Keratinocyte (primary cell): ENCODE measurements at regions not wholly inside any gene's neighbourhood (a gene's known extent, or its start where the extent isn't known, plus 50 kb on each side); places are given as distances from the start of the nearest gene placed in this dataset.

Experiments
- DNase-seq: peaks from one replicate; pipeline ENCODE4 v3.0.0-alpha.2; 2011; ENCODE audit warnings: low read depth, missing footprints, low spot score
- FAIRE-seq: peaks from 2 replicates; lab custom pipeline; 2011; peaks lifted over from hg19 to GRCh38; lab: Jason Lieb, UNC
- H2AFZ ChIP-seq: 2 replicates; pipeline ENCODE4 v1.6.0; 2012; ENCODE audit warnings: low read length, control low read depth, inconsistent platforms; ENCODE audit not compliant: control insufficient read depth
- H3K27ac ChIP-seq: 2 replicates; pipeline ENCODE4 v1.5.1; 2011; ENCODE audit warnings: low read length; ENCODE audit not compliant: control insufficient read depth, insufficient read depth
- H3K27me3 ChIP-seq: 3 replicates; pipeline ENCODE4 v1.6.0; 2011; ENCODE audit warnings: low read length; ENCODE audit not compliant: control insufficient read depth, insufficient read depth; ENCODE audit errors: extremely low read depth
- H3K36me3 ChIP-seq, 2 experiments: 2 replicates in 1 of 2; 3 replicates in 1 of 2; pipeline ENCODE4 v1.5.1; 2011; ENCODE audit warnings: low read length in 2 of 2, mild to moderate bottlenecking in 1 of 2; ENCODE audit not compliant: control insufficient read depth in 2 of 2, insufficient read depth in 2 of 2; ENCODE audit errors: extremely low read depth in 1 of 2
- H3K4me1 ChIP-seq: 3 replicates; pipeline ENCODE4 v1.5.1; 2011; ENCODE audit warnings: low read length; ENCODE audit not compliant: control insufficient read depth, insufficient read depth; ENCODE audit errors: extremely low read depth
- H3K4me2 ChIP-seq: 3 replicates; pipeline ENCODE4 v1.6.0; 2011; ENCODE audit warnings: low read depth, low read length; ENCODE audit not compliant: control insufficient read depth, insufficient read depth; ENCODE audit errors: extremely low read depth
- H3K4me3 ChIP-seq, 3 experiments: fragments of 200-600 bp in 1 of 3; sonication (generic) in 1 of 3; 2 replicates in 2 of 3; 3 replicates in 1 of 3; pipeline ENCODE4 v1.5.1; 2011 to 2016; ENCODE audit warnings: low read length in 3 of 3, mild to moderate bottlenecking in 3 of 3, control low read depth in 2 of 3, inconsistent platforms in 1 of 3, low read depth in 1 of 3, mixed read lengths in 1 of 3, mixed run types in 1 of 3, moderate library complexity in 1 of 3; ENCODE audit not compliant: control insufficient read depth in 2 of 3, insufficient read depth in 2 of 3; ENCODE audit errors: extremely low read depth in 1 of 3
- H3K79me2 ChIP-seq: 2 replicates; pipeline ENCODE4 v1.6.0; 2012; ENCODE audit warnings: low read length; ENCODE audit not compliant: control insufficient read depth, insufficient read depth
- H3K9ac ChIP-seq: 3 replicates; pipeline ENCODE4 v1.6.0; 2011; ENCODE audit warnings: low read length; ENCODE audit not compliant: control insufficient read depth, insufficient read depth; ENCODE audit errors: extremely low read depth
- H3K9me1 ChIP-seq: 3 replicates; pipeline ENCODE4 v1.6.0; 2011; ENCODE audit warnings: low read length; ENCODE audit not compliant: control insufficient read depth, insufficient read depth; ENCODE audit errors: extremely low read depth
- H3K9me3 ChIP-seq: 2 replicates; pipeline ENCODE4 v1.5.1; 2012; ENCODE audit warnings: low read depth, low read length; ENCODE audit not compliant: control insufficient read depth
- H4K20me1 ChIP-seq: 3 replicates; pipeline ENCODE4 v1.6.0; 2011; ENCODE audit warnings: low read length; ENCODE audit not compliant: control insufficient read depth, insufficient read depth; ENCODE audit errors: extremely low read depth
- EZH2 ChIP-seq: IDR thresholded peaks from one replicate; pipeline ENCODE4 v1.6.1; 2012; ENCODE audit warnings: inconsistent platforms, mild to moderate bottlenecking, low read length, moderate library complexity
- dilution Hi-C: fragments of 300-500 bp; cut with MboI; formaldehyde crosslinking; loops from one replicate; pipeline ENCODE4 v1.7.0; 2020; ENCODE audit warnings: low sequenced_read_pairs; ENCODE audit not compliant: extremely low pct_ligation_motif_present
- TF ChIP-seq, protein P1 (sequence below), 3 experiments: IDR thresholded peaks in 1 of 3; conservative IDR thresholded peaks in 1 of 3; optimal IDR thresholded peaks in 1 of 3; 2 replicates in 2 of 3; 3 replicates in 1 of 3; pipeline versions ENCODE3 to v1.5.1; 2011; ENCODE audit warnings: low read length in 3 of 3, mild to moderate bottlenecking in 3 of 3, moderate library complexity in 2 of 3, control low read depth in 1 of 3, inconsistent platforms in 1 of 3; ENCODE audit not compliant: insufficient read depth in 2 of 3; ENCODE audit errors: extremely low read depth in 1 of 3

DNA sequence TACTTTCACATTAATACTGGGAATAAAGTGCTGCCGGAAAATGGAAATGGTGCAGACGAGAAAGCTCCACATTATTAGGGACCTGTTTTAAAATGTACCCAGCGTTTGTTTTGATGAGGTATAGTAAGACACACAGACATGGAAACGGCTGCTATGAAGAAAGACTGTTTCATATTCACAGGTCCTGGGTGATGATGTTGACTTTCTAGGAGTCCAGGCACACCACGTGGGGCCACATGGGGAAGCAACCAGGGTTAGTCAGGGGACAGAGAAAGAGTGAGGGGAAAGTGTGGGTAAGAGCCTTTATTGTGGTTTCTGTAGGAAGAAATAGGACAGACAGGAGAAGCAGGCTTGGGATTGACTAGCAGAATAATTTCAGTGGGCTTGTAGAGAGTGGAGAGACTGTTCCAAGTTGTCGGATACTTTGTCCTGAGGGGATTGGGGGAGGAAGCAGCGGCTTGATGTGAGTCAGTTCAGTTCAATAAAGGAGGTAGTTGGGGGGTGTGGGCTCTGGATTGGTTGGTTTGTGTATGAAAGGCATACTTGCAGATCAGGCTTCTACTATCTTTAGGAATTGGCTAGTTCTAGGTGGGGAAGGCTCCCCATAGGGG, 112.0 kb upstream of the MCHR2 start:
- TF ChIP-seq, protein P1, sequence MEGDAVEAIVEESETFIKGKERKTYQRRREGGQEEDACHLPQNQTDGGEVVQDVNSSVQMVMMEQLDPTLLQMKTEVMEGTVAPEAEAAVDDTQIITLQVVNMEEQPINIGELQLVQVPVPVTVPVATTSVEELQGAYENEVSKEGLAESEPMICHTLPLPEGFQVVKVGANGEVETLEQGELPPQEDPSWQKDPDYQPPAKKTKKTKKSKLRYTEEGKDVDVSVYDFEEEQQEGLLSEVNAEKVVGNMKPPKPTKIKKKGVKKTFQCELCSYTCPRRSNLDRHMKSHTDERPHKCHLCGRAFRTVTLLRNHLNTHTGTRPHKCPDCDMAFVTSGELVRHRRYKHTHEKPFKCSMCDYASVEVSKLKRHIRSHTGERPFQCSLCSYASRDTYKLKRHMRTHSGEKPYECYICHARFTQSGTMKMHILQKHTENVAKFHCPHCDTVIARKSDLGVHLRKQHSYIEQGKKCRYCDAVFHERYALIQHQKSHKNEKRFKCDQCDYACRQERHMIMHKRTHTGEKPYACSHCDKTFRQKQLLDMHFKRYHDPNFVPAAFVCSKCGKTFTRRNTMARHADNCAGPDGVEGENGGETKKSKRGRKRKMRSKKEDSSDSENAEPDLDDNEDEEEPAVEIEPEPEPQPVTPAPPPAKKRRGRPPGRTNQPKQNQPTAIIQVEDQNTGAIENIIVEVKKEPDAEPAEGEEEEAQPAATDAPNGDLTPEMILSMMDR (optimal IDR thresholded peaks at IDR 0.05 in 1 of 3, IDR thresholded peaks at IDR 0.05 in 1 of 3, conservative IDR thresholded peaks at IDR 0.05 in 1 of 3; ENCODE audit: extremely low read depth in 1 of 3, insufficient read depth in 2 of 3, low read length in 3 of 3), result no peak
- TF ChIP-seq EZH2, result no peak
- no peaks in the 10 kb centered on the region for H3K4me1 ChIP-seq
- dilution Hi-C loops, result loop anchor here (25.0 kb wide), 1 partner anchor 356 kb away; the partner anchor contains the start of gene SIM1
- H3K27me3 ChIP-seq, result peaks cover 14% of the 10 kb centered on the region
- no peak overlapping the region for H3K27ac ChIP-seq
- no peak overlapping the region for H3K4me3 ChIP-seq
- no peak overlapping the region for H3K9ac ChIP-seq
- no peak overlapping the region for H2AFZ ChIP-seq
- no peak overlapping the region for H3K4me2 ChIP-seq
- FAIRE-seq, result no peak
- no peaks in the 10 kb centered on the region for H3K9me1 ChIP-seq
- H4K20me1 ChIP-seq, result no peaks in the 10 kb centered on the region
- H3K9me3 ChIP-seq, result no peaks in the 10 kb centered on the region
- H3K36me3 ChIP-seq, result no peaks in the 10 kb centered on the region
- H3K79me2 ChIP-seq, result no peaks in the 10 kb centered on the region
- DNase-seq, result no peak

DNA sequence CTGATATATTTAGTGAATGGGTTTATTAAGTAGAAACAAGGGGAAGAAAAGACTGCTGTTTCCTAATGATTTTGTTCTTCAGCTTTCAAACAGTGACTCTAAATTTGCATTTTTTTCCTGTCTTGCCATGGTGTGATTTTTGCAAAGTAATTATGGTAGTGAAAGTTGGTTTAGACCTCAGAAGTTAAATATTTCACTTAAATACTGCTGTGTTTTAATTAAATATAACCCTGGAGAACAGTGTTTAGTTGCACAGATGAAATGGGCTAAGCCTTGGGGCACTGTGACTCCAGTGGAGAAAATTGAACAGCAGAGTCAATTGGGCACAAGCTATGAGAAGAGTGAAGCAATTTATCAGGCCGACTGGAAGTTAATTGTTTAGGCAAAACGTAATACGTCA, 111.1 kb upstream of the MCHR2 start:
- no peak overlapping the region for H3K9ac ChIP-seq
- no peak overlapping the region for H3K4me2 ChIP-seq
- H3K36me3 ChIP-seq, result no peaks in the 10 kb centered on the region
- no peaks in the 10 kb centered on the region for H3K9me1 ChIP-seq
- H3K27me3 ChIP-seq, result peaks cover 10% of the 10 kb centered on the region
- no peak for FAIRE-seq
- no peak overlapping the region for H3K27ac ChIP-seq
- TF ChIP-seq, protein P1 (optimal IDR thresholded peaks at IDR 0.05 in 1 of 3, IDR thresholded peaks at IDR 0.05 in 1 of 3, conservative IDR thresholded peaks at IDR 0.05 in 1 of 3; ENCODE audit: extremely low read depth in 1 of 3, insufficient read depth in 2 of 3, low read length in 3 of 3), result no peak
- TF ChIP-seq EZH2, result no peak
- dilution Hi-C loops, result loop anchor here (25.0 kb wide), 1 partner anchor 357 kb away; the partner anchor contains the start of gene SIM1
- H2AFZ ChIP-seq, result no peak overlapping the region
- H3K4me1 ChIP-seq, result no peaks in the 10 kb centered on the region
- no peak overlapping the region for H3K4me3 ChIP-seq
- no peak for DNase-seq
- no peaks in the 10 kb centered on the region for H3K79me2 ChIP-seq
- H3K9me3 ChIP-seq, result no peaks in the 10 kb centered on the region
- no peaks in the 10 kb centered on the region for H4K20me1 ChIP-seq
